ENCODE measurements at regions not wholly inside any gene's neighbourhood (a gene's known extent, or its start where the extent isn't known, plus 50 kb on each side); places are given as distances from the start of the nearest gene placed in this dataset.
"Not testable (repeated sequence)": the region's sequence is repeated elsewhere in the genome, so short reads cannot be mapped to it uniquely, and the experiment has no call there.

DNA sequence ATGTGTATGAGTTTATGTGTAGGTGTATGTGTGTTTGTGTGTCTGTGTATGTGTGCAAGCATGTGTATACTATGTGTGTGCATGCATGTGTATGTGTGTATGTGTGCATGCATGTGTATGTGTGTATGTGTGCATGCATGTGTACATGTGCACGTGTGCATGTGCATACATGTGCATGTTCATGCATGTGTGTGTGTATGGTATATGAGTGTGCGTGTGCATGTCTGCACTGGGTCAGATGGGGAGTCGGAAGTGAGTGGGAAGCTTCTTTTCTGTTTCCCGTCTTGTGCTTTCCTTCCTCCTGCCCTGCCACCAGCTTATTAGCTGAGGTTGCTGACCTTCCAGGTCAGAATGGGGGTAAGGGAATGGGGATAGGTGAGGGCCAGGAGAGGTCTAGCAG is 174.7 kb downstream of the MAP2K4 start:
- DNase-seq = no peak

DNA sequence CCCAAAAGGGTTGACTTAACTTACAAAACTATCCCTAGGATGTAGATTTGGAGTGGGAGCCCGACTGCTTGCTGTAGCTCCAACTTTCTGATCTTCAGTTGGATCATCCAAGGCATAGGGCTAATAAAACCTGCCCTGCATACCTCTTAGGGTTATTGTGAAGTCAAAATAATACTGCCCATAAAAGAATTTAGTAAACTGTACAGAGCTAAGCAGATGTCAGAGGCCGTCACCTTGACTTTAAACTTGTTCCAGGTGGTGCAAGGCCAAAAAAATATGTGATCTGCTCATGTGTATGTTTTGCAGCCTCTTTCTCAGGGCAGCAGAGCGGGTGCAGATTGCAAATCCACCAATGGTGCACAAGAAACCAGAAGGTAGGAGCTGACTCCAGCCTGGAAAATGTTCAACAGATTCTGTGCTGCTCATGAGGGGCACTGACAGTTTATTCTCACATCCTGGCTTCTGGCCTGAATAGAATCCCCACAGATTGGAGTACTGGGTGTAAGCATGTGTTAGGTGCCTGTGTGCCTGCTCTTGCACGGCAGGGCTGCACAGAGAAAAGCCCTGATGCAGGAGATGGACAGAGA is 180.7 kb downstream of the MAP2K4 start:
- DNase-seq = no peak

DNA sequence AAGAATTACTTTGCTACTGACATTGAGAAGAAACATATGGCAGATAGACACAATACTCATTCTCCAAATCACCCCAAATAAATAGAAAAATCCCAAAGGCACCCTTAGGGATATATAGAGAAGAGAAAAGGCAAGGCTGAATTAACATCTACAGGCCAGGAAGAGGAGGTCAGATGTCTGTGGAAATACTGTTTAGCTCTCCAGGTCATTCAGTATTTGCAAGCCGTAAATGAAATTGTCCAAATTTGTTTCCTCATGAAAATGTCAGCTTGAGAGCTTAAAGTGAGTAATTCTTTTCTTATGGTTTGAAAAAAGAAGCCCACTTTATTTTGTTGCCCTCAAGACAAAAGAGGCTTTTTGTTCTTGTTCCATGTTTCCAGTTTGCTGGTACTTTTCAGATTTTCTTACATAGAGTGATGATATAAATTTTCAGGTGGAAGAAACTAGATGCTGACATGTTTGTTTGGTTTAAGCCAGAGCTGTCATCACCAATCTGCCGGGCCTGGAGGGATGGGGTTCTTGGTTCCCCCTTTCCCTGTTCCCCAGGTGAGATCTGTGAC is 189.0 kb downstream of the MAP2K4 start:
- no peak for DNase-seq

DNA sequence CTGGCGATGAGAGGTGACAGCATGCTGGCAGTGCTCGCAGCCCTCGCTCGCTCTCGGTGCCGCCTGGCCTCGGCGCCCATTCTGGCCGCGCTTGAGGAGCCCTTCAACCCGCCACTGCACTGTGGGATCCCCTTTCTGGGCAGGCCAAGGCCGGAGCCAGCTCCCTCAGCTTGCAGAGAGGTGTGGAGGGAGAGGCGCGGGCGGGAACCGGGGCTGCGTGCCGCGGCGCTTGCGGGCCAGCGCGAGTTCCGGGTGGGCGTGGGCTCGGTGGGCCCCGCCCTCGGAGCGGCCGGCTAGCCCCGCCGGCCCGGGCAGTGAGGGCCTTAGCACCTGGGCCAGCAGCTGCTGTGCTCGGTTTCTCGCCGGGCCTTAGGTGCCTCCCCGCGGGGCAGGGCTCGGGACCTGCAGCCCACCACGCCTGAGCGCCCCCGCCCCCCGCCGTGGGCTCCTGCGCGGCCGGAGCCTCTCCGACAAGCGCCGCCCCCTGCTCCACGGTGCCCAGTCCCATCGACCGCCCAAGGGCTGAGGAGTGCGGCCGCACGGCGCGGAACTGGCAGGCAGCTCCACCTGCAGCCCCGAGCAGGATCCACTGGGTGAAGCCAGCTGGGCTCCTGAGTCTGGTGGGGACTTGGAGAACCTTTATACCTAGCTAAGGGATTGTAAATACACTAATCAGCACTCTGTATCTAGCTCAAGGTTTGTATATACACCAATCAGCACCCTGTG is 200.2 kb downstream of the MAP2K4 start:
- DNase-seq = not testable (repeated sequence)

DNA sequence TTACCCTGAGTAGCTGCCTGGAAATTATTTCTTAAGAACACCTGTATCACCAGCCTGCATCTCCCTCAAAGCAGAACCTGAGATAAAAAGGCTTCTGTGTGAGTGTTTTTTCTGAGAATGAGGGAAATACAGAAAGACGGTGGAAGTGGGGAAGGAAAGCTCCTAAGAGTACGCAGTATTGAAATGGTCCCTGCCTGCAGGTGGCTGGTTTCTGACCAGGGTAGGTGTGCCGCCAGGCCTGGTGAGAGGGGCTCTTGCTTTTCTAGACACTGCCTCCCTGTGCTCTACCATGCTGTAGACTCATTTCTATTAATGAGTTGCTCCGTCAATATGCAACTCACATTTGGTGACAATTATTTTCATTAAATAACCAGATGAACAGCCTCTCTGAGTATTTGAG is 201.7 kb downstream of the MAP2K4 start:
- no peak for DNase-seq

DNA sequence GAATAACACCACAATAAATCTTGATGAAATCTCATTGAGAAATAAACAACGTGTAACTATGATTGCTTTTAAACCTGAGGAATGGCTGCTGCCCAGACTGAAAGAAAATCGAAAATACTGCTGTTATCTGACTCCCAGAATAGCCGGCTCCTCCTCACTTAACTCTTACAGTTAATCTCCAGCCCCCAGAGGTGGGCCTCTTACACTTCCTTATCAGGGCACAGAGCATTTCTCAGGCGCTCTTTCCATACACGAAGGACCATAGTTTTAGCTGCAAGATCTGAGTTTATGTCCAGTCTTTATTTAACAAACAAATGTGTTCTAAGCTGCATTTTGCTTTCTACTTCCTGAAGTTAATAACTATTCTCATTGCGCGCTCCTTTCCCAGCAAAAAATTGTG is 206.9 kb downstream of the MAP2K4 start:
- DNase-seq = no peak

DNA sequence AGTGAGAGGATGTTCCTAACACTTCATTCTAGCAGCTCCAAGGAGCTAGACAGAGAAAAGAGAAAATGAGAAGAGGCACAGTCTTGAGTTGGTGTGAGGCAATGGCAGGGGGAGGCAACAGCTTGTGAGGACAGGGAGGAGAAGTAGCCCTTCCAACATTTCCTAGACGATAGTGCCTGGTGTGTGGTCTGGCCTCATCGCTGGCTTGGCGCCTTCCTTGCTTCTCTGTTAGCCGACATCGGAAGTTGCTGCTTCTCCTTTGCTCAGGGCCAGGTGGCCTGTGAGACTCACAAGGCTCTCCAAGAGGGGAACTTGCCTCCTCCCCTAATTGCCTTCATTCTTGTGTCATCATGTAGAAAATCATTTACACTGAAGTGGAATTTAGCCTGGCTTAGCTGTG is 208.7 kb downstream of the MAP2K4 start:
- DNase-seq = no peak

DNA sequence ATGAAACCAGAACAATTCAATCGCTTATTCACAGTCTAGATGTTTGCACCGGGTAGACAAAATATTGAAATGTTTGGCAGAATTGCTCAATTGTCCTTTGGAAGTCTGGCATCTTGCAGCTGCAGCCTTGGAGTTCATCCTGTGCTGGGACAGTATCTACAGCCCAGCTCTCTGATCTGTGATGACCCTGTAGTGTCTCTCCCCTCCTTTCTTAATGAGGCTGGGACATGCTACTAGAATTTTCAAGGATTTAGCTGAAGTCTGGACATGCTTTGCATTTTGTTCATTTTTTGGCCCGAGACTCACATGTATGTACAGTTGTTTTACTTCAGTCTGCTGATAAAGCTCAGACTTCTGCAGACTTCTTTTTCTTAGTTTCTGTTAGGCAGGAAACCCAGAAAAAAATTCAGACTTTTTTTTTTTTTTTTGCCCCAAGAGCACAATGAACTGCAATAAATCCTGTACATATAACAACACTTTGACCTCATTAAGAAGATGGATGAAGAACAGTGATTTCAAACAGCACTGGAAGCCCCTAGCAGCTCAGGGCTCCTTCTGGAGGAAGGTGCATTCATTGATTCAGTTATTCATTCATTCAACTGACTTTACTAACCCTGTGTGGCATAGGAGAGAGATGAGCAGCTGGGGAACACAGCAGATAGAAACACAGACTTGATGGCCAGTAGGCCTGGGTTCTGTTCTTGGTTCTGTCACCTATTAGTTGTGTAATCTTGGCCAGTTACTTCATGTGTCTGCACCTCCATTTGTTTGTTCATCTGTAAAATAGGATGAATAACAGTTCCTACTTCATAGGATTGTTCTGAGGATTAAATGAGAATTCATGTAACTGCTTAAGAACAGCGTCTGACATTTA is 210.0 kb downstream of the MAP2K4 start:
- DNase-seq = no peak

DNA sequence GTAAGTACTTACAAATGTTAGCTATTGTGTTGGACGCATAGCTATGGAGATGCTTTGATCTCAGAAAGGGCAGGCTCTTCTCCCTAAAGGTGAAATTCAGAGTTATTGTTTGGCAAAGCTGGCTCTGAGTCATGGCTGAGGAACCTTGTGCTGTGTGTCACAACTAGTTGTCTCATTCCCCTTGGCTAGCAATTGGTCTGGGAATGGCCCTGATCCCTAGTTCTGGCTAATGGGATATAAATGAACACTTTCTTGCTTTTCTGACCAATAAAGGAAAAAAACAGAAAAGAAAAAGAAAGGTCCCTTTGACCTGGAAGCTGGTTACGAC is 210.6 kb downstream of the MAP2K4 start:
- DNase-seq = no peak

DNA sequence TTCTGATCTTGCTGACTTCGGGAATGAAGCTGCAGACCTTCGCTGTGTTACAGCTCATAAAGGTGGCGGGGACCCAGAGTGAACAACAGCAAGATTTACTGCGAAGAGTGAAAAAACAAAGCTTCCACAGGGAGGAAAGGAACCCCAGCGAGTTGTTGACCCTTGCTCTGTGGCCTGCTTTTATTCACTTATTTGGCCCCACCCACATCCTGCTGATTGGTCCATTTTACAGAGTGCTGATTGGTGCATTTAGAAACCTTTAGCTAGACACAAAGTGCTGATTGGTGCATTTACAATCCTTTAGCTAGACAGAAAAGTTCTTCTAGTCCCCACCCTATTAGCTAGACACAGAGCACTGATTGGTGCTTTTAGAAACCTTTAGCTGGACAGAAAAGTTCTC is 218.3 kb downstream of the MAP2K4 start:
- DNase-seq = not testable (repeated sequence)

DNA sequence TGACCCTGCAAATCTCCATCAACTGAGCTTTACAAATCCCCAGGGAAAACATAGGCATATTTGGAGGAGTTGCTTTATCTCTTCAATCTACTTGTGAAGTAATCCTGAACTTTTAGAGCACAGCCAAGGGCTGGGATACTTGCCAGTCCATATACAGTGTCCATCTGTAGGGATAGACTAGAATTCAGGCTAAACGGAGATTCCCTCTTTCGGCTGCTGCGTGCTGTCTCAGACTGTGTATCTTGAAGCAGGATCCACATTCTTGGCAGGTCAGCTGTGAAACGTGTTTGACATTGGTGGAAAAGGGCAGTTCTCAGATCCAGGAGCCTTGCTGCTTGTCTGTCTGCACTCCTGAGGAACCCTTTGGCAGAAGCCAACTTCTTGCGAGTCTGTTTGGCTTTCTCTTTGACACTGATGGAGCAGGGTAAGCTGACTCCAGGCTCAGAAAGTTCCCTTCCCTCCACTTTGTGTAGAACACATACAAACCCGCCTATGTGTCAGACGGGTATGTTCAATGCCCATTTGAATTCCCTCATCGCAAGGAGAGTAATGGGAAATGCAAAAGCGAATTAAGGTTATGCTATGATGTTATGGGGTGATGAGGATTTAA is 221.8 kb downstream of the MAP2K4 start:
- no peak for DNase-seq

DNA sequence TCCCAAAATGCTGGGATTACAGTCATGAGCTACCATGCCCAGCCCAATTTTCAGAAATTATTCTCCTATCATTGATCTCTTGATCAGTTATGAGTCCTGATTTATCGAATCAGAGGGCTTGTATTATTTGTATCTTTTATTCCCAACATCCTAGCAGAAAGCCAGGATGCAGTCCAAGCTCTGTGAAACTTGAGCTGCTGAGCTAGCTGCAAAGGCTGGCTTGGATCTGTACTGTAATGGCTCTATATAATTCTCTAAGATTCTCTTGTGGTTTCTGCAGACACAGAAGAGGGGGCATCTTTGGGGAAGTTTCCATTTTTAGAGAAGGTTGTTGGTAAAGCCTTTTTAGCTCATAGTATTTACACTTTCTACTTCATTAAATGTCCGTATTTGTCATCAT is 227.1 kb downstream of the MAP2K4 start:
- DNase-seq = no peak

DNA sequence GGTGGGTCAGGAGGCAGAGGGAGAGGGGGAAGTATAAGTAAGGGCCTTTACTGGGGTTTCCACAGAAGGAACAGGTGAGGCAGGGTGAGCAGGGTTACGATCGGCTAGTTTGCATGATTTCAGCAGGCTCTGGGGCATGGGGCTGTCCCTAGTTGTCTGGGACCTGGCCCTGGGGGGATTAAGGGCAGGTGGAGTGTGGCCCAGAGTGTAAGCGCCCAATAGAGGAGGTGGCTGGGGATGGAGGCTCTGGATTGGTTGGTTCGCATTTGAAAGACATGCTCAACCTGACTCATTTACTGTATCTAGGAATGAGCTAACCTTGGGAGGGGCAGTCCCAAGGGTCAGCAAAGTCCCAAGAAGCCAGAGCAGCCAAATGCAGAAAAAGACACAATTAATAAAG is 230.3 kb downstream of the MAP2K4 start:
- DNase-seq = no peak

DNA sequence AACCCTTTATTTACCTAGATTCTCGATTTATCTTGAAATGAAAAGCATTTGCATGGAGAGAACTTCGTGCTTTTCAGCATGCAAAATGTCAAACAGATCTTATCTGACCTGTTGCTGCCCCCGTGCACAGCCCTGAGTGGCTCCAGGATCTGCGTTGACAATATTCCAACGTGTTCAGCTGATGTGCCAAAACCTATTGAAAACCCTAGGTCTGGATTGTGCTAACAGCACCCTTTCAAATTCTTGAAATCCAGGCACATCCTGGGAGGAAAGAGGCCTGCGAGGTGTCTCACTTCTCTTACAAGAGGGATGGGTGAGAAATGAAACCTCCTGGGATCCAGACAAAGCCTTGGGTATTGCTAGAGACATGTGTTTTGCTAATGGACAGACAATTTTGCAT is 231.8 kb downstream of the MAP2K4 start:
- no peak for DNase-seq

DNA sequence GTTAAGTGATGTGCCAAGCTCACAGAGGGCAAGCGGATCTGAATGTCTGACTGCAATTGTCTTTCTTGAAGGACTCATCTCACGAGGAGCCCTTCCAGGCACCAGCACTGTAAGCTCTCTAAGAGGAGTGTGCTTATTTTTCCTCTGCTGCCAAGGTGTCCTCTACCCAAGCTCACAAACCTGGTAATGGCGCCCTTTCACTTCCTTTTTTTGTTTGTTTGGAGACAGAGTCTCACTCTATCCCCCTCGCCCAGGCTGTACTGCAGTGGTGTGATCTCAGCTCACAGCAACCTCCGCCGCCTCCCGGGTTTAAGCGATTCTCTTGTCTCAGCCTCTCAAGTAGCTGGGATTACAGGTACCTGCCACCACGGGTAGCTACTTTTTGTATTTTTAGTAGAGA is 233.8 kb downstream of the MAP2K4 start:
- DNase-seq = no peak

DNA sequence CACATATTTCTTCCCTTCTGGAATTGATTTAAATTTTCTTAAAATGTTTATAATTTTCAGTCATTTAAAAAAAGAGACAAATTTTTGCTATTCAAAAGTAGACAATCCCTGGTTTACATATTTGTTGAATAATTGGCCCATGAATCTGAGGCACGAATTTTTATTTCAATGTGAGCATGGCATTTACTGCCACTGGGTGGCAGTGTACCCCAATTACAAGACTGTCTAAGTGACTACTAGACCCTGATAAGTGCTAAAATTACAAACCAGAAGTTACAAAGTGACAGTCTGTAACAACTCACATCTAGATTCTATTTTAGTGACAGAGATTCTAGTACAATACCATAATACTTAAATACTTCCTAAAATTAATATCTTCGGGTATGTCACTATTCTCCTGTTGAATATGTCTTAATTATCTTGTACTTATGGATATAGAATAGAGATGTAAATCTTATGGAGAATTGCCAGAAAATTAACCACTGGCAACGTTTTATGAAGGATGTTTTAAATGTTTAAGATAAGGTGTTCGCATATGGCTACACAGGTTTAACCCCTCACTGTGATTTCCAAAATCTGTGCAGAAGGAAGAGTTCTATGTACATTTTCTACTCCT is 235.8 kb downstream of the MAP2K4 start:
- DNase-seq = peak in 1 of 2 donors; percentile 9

DNA sequence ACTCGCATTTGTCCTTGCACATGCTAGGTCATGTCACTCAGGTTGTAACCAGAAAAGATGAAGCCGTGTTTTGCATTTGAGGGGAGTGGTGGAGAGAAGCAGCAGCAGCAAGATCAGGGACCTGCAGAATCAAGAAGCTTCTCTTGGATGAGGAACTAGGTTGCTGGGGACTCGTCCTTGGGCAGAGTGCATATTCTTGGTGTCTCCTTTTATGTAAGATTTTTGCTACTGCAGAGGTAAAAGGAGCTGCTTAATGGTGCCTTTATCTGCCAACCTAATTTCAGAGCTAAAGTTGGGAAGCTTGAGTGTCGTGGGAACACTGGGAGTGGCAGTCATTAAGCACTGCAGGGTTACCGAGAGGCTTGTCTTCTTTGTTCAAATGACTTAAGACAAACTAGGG is 236.5 kb downstream of the MAP2K4 start:
- no peak for DNase-seq

DNA sequence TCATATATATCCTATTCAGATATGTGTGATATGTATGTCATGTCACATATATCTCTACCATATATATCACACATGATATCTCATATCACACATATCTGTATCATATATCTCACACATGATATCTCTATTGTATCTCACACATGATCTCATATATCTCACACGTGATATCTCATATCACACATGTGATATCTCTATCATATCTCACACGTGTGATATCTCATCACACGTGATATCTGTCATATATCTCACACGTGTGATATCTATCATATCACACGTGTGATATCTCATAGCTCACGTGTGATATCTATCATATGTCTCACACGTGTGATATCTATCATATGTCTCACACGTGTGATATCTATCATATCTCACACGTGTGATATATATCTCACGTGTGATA is 240.7 kb downstream of the MAP2K4 start:
- DNase-seq = no peak

DNA sequence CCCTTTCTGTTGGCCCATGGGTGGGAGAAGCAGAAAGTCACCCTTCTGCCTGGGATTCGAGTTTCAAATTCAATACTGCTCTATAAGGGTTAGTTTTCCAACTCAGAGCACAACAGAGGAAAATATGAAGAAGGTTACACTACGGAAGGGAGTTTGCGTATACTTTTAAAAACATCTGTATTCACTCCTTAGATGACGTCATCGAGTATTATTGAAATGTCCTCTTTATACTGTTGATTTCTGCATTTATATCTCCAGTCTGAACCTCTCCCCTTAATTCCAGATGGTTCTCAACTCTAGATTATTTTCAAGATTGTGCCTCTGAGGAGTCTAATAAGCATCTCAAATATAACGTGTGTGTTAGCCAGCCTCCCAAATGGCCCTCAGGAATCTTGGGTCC is 249.1 kb downstream of the MAP2K4 start:
- no peak for DNase-seq

DNA sequence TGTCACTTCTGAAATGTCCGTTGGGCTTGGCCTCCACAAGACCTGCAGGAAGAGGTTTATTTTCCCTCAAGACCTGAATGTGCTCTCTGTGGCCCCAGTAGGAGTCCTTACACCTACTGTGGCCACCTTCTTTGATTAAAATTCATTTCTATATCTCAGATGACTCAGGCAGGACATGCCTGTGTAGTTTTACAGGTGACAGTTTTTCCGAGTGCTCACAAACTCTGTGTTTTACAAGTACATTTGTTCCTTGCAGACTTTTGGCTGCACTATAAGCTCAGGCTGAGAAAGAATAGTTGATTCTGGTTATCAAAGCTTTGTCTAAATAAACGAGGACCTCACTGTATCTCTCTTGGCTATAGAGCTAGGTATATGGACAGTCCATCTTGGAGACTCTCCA is 257.1 kb downstream of the MAP2K4 start:
- DNase-seq = no peak

DNA sequence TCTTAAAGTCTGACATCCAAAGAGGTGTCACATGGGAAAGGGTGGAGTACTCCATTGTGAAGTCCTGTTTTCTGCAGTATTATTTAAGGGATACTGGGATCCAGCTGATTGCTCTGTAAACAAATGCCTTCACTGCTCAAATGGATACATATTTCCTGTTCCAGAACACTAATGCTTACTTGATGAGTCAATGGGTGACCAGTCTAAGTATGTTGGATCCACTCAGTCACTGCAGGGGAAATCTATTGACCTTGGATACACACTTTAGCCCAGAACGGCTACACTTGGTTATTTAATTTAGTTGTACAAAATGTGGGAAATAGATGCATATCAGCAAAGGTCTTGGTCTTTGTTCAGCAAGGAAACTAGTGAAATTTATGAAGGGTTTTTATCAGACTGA is 261.4 kb downstream of the MAP2K4 start:
- no peak for DNase-seq

DNA sequence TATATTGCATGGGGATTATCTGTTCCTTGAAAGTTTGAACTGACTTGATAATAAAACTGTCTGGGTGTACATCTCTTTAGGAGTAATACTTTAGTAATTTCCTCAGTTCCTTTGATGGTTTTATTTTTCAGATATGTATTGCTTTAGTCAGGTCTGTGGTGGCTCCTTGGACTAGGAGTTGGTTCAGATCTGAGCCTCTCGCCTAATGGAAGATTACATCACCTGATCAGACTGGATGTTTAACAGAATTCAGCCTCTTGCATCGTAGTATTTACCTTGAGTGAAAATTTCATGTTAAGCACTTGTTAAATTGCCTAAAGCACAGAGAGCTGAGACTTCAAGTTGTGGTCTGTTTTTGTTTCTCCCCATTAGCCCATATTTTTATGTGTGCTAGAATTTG is 267.3 kb downstream of the MAP2K4 start:
- DNase-seq = no peak

DNA sequence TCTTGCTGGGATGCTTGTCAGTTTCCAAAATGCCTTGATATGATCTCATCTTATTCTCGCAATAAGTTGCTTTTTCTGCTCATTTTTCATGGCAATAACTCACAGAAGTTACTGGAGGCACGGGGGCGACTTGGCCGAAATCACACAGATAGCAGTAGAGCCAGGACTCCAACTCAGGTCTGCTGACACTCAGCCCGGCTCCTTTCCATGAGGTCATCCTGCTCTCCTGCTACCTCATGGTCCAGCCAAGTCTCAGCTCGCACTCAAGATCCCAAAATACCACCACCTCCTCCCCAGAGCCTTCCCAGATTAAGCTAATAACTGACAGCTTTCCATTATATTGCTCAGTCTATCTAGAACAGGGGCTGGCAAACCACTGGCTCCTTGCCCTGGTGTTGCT is 269.5 kb downstream of the MAP2K4 start:
- no peak for DNase-seq
